ENCODE measurements at regions not wholly inside any gene's neighbourhood (a gene's known extent, or its start where the extent isn't known, plus 50 kb on each side); places are given as distances from the start of the nearest gene placed in this dataset.

DNA sequence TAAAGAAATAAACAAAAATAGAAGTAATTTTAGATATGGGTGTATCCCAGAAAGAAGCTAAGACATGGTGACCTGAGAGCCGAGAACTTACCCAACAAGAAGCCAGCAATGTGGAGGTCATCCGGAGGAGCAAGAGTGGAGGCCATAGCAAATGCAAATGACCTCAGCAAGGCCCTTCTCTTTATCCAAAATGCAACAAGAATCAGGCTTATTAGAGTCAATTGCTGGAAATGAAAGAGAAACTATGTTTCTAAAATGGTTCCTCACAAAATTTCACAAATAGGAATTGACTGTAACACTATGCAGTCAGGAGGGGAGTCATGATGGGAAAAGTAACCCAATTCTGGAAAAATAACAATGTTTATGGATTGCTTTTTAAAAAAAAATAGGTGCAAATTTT lies 90.4 kb downstream of the TNFAIP3 start:
- TF ChIP-seq, protein P1, sequence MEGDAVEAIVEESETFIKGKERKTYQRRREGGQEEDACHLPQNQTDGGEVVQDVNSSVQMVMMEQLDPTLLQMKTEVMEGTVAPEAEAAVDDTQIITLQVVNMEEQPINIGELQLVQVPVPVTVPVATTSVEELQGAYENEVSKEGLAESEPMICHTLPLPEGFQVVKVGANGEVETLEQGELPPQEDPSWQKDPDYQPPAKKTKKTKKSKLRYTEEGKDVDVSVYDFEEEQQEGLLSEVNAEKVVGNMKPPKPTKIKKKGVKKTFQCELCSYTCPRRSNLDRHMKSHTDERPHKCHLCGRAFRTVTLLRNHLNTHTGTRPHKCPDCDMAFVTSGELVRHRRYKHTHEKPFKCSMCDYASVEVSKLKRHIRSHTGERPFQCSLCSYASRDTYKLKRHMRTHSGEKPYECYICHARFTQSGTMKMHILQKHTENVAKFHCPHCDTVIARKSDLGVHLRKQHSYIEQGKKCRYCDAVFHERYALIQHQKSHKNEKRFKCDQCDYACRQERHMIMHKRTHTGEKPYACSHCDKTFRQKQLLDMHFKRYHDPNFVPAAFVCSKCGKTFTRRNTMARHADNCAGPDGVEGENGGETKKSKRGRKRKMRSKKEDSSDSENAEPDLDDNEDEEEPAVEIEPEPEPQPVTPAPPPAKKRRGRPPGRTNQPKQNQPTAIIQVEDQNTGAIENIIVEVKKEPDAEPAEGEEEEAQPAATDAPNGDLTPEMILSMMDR (IDR thresholded peaks at IDR 0.05): no peak
- TF ChIP-seq POLR2A (IDR thresholded peaks at IDR 0.05): no peak

All from breast epithelium (tissue), 3 donors.